HK-2 (cell line): ENCODE measurements at regions not wholly inside any gene's neighbourhood (a gene's known extent, or its start where the extent isn't known, plus 50 kb on each side); places are given as distances from the start of the nearest gene placed in this dataset.
"Not testable (repeated sequence)": the region's sequence is repeated elsewhere in the genome, so short reads cannot be mapped to it uniquely, and the experiment has no call there.

ENCODE experiments used
- DNase-seq: peaks from one replicate; pipeline ENCODE4 v3.0.0-alpha.2; 2018; ENCODE audit not compliant: unreplicated experiment

GRCh38 chr12:38384816-38385378 lies 68.3 kb downstream of the ALG10B start:
- DNase-seq, result peak; percentile 91

- DNase-seq, result no peak
Measured at GRCh38 chr12:38385486-38385885, 68.9 kb downstream of the ALG10B start.

- no peak for DNase-seq
Measured at GRCh38 chr12:38386205-38386985, 69.8 kb downstream of the ALG10B start.

GRCh38 chr12:38389614-38390013 lies 73.0 kb downstream of the ALG10B start:
- DNase-seq, result no peak

GRCh38 chr12:38391007-38391406 lies 74.4 kb downstream of the ALG10B start:
- DNase-seq, result no peak

GRCh38 chr12:38392554-38393144 lies 76.1 kb downstream of the ALG10B start:
- DNase-seq, result no peak

GRCh38 chr12:38399711-38400206 lies 83.2 kb downstream of the ALG10B start:
- DNase-seq, result no peak

- DNase-seq, result no peak
Measured at GRCh38 chr12:38402811-38403210, 86.2 kb downstream of the ALG10B start.

- no peak for DNase-seq
Measured at GRCh38 chr12:38409511-38409910, 92.9 kb downstream of the ALG10B start.

- DNase-seq, result no peak
Measured at GRCh38 chr12:38411426-38411825, 94.9 kb downstream of the ALG10B start.

GRCh38 chr12:38411946-38412345 lies 95.4 kb downstream of the ALG10B start:
- DNase-seq, result no peak

GRCh38 chr12:38417101-38417500 lies 100.5 kb downstream of the ALG10B start:
- peak; percentile 20 for DNase-seq

- no peak for DNase-seq
Measured at GRCh38 chr12:38424436-38424835, 107.9 kb downstream of the ALG10B start.

- no peak for DNase-seq
Measured at GRCh38 chr12:38427442-38427841, 110.9 kb downstream of the ALG10B start.

- no peak for DNase-seq
Measured at GRCh38 chr12:38431921-38432320, 115.3 kb downstream of the ALG10B start.

- DNase-seq, result not testable (repeated sequence)
Measured at GRCh38 chr12:38441871-38442281, 125.3 kb downstream of the ALG10B start.

- DNase-seq, result no peak
Measured at GRCh38 chr12:38445040-38445439, 128.5 kb downstream of the ALG10B start.

GRCh38 chr12:38448991-38449390 lies 132.4 kb downstream of the ALG10B start:
- DNase-seq, result no peak

GRCh38 chr12:38456537-38457120 lies 140.1 kb downstream of the ALG10B start:
- DNase-seq, result no peak

- no peak for DNase-seq
Measured at GRCh38 chr12:38465020-38465419, 148.4 kb downstream of the ALG10B start.

- DNase-seq, result no peak
Measured at GRCh38 chr12:38469715-38470114, 153.1 kb downstream of the ALG10B start.

- no peak for DNase-seq
Measured at GRCh38 chr12:38477340-38478090, 160.9 kb downstream of the ALG10B start.
